22Rv1 (cell line): ENCODE measurements at regions not wholly inside any gene's neighbourhood (a gene's known extent, or its start where the extent isn't known, plus 50 kb on each side); places are given as distances from the start of the nearest gene placed in this dataset.
"Not testable (repeated sequence)": the region's sequence is repeated elsewhere in the genome, so short reads cannot be mapped to it uniquely, and the experiment has no call there.

Experiments
- H3K27ac ChIP-seq: fragments of 450-650 bp; 2 replicates; pipeline ENCODE4 v1.5.1; 2017
- ZFX ChIP-seq: fragments of 450-650 bp; IDR thresholded peaks from 2 replicates; pipeline ENCODE4 v1.6.1; 2017; ENCODE audit warnings: antibody characterized with exemption, borderline replicate concordance
- TF ChIP-seq, protein P1 (sequence below): fragments of 450-650 bp; IDR thresholded peaks from 2 replicates; pipeline ENCODE4 v1.5.1; 2017; ENCODE audit warnings: mild to moderate bottlenecking

DNA sequence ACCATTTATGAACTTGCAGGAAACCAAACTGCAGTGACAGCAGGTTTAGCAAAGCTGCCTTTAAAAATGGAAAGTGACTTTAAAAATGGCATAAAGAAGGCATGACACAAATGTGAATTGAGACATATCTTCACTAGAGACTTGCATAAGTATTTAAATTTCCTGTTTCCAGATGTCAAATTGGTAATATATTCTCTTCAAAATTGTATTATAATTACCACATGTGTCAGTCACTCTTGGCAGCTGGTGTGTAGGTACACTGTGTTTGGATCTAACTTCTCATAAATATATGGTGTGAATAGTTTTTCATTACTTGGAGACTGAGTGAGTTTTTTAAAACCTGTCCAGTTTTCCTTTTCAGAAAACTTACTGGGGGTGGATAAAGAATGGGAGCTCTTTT lies 636.2 kb upstream of the SGO1 start:
- TF ChIP-seq, protein P1, sequence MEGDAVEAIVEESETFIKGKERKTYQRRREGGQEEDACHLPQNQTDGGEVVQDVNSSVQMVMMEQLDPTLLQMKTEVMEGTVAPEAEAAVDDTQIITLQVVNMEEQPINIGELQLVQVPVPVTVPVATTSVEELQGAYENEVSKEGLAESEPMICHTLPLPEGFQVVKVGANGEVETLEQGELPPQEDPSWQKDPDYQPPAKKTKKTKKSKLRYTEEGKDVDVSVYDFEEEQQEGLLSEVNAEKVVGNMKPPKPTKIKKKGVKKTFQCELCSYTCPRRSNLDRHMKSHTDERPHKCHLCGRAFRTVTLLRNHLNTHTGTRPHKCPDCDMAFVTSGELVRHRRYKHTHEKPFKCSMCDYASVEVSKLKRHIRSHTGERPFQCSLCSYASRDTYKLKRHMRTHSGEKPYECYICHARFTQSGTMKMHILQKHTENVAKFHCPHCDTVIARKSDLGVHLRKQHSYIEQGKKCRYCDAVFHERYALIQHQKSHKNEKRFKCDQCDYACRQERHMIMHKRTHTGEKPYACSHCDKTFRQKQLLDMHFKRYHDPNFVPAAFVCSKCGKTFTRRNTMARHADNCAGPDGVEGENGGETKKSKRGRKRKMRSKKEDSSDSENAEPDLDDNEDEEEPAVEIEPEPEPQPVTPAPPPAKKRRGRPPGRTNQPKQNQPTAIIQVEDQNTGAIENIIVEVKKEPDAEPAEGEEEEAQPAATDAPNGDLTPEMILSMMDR = no peak
- no peak for TF ChIP-seq ZFX
- no peak overlapping the region for H3K27ac ChIP-seq

DNA sequence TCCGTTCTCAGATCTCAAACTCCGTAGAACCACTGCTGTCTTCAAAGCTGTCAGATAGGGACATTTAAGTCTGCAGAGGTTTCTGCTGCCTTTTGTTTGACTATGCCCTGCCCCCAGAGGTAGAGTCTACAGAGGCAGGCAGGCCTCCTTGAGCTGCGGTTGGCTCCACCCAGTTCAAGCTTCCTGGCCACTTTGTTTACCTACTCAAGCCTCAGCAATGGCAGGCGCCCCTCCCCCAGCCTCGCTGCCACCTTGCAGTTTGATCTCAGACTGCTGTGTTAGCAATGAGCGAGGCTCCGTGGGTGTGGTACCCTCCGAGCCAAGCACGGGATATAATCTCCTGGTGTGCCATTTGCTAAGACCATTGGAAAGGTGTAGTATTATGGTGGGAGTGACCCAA lies 634.9 kb upstream of the SGO1 start:
- H3K27ac ChIP-seq = not testable (repeated sequence)

DNA sequence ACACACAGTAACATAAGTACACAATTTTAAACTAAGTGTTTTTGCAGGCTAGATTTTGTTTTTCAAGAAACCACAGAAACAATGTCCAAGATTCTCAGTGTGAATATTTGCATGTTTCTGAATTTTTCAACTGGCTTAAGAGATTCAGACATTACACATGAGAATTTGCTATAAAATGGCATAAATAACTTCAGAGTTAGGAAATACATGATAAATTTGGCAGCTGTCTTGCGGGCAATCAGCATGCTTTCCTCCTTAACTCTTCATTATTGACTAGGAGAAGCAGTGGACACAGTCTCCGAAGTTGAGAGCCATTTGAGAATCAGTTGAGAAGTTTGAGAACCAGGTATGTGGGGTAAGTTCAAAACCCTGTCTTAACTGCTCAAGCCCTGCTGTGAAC lies 625.6 kb upstream of the SGO1 start:
- TF ChIP-seq ZFX = no peak
- TF ChIP-seq, protein P1 = no peak
- no peak overlapping the region for H3K27ac ChIP-seq

DNA sequence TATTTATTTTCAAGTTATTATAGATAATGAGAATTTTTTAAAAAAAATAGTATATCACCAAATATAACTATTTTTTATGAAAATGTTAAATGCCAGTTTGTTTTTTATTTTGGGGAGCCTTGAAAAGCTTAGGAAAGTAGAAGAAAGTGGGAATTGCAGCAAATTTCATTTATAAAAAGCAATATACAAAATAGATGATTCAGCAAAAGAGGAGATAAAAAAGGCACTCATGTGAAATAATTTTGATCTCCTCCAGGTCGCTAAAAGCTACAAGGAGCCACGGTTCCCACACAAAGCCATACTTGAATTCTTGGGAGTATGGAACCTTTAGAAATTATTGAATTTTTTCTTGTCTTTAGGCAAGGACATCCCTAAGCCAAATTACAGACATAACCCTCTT lies 625.0 kb upstream of the SGO1 start:
- no peak overlapping the region for H3K27ac ChIP-seq
- no peak for TF ChIP-seq ZFX
- TF ChIP-seq, protein P1 = no peak

DNA sequence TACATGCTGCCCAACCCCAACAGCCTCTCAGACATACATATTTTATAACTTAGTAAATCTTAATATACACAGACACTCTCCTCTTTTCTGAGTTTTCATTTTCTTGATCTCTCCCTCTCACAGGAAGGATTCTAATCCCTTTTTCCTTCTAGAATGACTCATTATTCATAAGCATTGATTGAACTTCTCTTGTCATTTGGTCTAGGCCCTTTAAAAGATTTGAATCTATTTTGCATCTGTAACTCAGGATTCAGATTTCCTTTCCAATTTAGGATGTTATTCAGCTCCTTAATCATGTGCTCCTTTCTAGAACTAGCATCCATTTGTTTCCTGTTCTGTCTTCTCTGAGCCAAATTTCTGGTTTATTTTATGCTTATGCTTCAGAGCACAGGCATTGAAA lies 624.5 kb upstream of the SGO1 start:
- no peak overlapping the region for H3K27ac ChIP-seq
- TF ChIP-seq ZFX = no peak
- TF ChIP-seq, protein P1 = no peak

DNA sequence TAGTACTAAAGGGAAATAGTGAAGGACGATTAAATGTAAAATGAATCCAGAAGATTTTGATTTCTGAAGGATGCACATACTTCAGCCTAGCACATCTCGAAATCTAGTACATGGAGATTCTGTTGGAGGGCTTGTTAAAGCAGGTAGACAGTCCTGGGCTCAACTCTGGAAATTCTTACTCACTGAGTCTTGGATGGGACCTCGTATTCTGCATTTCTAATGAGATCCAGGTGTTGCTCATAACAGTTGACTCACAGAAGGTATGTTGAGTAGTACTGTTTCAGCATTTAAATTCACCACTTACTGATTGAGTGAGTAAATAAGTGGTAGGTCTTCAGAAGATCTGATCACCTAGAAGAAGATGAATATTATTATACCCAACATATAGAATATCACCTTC lies 623.4 kb upstream of the SGO1 start:
- no peak overlapping the region for H3K27ac ChIP-seq
- no peak for TF ChIP-seq ZFX
- TF ChIP-seq, protein P1 = no peak

DNA sequence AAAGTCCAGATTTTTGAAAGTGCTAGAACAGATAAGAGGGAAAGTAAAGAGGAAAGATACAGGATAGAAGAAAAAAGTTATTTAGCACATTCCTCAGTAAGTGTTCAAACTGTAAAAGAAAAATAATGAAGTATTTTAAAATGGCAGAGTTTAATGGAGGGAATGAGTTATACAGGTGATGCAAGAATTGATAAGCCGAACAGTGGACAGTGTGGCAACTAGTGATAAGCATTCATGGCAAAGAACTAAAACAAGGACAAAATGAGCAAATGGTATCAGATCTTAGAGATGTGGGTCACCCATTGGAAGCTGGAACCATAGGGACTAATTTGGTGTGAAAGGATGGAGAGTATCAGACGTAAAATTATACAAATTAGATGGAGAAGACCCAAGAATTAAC lies 622.9 kb upstream of the SGO1 start:
- TF ChIP-seq, protein P1 = no peak
- TF ChIP-seq ZFX = no peak
- no peak overlapping the region for H3K27ac ChIP-seq

DNA sequence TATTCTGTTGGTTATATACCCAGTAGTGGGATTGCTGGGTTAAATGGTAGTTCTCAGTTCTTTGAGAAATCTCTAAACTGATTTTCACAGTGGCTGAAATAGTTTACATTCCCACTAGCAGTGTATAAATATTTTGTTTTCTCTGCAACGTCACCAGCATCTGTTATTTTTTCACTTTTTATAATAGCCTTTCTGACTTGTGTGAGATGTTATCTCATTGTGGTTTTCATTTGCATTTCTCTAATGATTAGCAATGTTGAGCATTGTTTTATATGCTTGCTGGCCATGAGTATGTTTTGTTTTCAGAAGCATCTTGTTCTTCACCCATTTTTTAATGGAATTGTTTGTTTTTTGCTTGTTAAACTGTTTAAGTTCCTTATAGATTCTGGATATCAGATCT lies 612.7 kb upstream of the SGO1 start:
- TF ChIP-seq, protein P1 = no peak
- TF ChIP-seq ZFX = no peak
- no peak overlapping the region for H3K27ac ChIP-seq
